AG09319 (cell line): ENCODE measurements at regions not wholly inside any gene's neighbourhood (a gene's known extent, or its start where the extent isn't known, plus 50 kb on each side); places are given as distances from the start of the nearest gene placed in this dataset.

Experiments
- DNase-seq: peaks from one replicate; pipeline ENCODE4 v3.0.0-alpha.2; 2010; ENCODE audit warnings: low read depth; ENCODE audit errors: extremely low read depth
- TF ChIP-seq, protein P1 (sequence below): IDR thresholded peaks from 2 replicates; pipeline ENCODE4 v1.5.1; 2011; ENCODE audit warnings: low read depth, mild to moderate bottlenecking, inconsistent platforms, low read length, moderate library complexity

DNA sequence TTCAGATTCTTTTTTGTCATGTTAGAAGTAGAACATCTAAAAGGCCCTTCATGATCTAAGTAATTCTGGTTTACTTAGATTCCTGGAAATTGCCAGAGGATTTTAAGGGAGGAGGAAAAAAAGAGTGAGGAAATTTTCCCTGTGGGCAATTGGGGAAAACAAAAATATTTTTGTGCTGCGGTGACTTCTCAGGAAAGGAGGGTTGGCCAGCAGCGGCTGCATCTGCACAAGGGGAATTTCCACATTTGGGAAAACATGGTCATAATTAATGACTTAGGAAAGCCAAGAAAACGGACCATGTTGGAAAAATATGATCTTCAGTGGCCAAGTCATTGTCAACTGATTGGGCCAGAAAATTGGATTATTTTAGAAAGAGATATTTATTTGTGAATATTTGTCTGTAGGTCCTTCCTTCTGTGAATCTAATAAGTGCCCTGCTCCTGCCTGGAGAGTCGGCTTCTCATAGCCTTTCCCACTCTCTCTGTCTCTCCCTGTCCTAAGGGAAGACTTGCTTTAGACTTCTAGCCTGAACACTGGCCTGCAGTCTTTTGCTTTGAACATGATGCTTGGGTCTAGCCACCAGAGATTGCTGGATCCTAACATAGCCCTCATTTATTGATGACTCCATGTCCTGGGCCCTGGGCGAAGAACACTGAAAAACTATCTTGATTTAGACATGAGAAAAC, 124.2 kb upstream of the MKLN1 start:
- TF ChIP-seq, protein P1, sequence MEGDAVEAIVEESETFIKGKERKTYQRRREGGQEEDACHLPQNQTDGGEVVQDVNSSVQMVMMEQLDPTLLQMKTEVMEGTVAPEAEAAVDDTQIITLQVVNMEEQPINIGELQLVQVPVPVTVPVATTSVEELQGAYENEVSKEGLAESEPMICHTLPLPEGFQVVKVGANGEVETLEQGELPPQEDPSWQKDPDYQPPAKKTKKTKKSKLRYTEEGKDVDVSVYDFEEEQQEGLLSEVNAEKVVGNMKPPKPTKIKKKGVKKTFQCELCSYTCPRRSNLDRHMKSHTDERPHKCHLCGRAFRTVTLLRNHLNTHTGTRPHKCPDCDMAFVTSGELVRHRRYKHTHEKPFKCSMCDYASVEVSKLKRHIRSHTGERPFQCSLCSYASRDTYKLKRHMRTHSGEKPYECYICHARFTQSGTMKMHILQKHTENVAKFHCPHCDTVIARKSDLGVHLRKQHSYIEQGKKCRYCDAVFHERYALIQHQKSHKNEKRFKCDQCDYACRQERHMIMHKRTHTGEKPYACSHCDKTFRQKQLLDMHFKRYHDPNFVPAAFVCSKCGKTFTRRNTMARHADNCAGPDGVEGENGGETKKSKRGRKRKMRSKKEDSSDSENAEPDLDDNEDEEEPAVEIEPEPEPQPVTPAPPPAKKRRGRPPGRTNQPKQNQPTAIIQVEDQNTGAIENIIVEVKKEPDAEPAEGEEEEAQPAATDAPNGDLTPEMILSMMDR: no peak
- no peak for DNase-seq

- DNase-seq: no peak
- TF ChIP-seq, protein P1: no peak
These were observed 118.9 kb upstream of the MKLN1 start for GRCh38 chr7:131208777-131209176.

- DNase-seq: no peak
- TF ChIP-seq, protein P1: no peak
These were observed 117.1 kb upstream of the MKLN1 start for GRCh38 chr7:131210618-131211017.

DNA sequence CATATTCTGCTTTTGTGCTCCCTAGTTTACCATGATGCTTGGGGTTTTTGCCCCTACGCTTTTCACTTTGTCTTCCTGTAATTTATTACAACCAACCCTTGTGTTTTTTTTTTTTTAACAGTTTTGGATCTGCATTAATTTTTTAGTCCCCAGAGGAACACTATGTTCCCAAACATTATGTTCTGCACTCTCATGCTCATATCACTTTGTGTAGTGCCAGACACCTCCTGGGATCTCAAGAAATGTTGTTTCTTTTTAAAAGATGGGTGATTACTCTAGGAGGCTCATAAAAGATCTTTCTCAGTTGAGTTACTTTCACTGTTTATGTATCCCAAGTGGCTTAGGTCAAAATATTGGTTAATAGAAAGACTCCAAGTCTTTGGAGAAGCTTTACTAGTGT, 116.2 kb upstream of the MKLN1 start:
- TF ChIP-seq, protein P1: no peak
- no peak for DNase-seq

DNA sequence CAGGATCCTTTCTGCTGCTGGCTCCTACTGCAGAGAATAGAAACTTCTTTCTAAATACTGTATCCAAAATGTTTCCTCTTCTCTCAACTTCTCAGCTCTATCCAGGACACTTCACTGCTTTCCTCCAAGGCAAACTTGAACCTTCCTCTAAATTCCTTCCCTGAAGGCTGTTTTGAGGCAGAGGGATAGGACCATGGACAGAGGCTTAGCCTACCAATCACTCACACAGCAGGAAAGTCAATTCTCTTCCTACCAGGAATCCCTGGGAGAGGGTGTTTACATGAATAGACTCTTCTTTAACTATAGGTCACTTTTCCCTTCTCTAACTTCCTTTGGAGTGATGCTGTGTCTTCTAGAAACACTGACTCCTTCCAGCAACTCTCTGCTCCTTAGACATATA, 115.6 kb upstream of the MKLN1 start:
- no peak for DNase-seq
- TF ChIP-seq, protein P1: no peak

- no peak for DNase-seq
- TF ChIP-seq, protein P1: no peak
These were observed 108.9 kb upstream of the MKLN1 start for GRCh38 chr7:131218727-131219128.

GRCh38 chr7:131219312-131220041, 108.2 kb upstream of the MKLN1 start:
- no peak for DNase-seq
- TF ChIP-seq, protein P1: no peak
